ENCODE measurements at regions not wholly inside any gene's neighbourhood (a gene's known extent, or its start where the extent isn't known, plus 50 kb on each side); places are given as distances from the start of the nearest gene placed in this dataset.

GRCh38 chr15:93341164-93341563 lies 252.2 kb upstream of the RGMA start:
- Histone ChIP-seq H2BK120ac (ENCODE audit: low read depth, low read length) (no peak overlapping the region), H3K4me3 (ENCODE audit: insufficient read depth, low read depth, low read length) (no peak overlapping the region), H4K5ac (ENCODE audit: low read depth, low read length) (no peak overlapping the region), H2AK5ac (ENCODE audit: low read depth, low read length) (no peak overlapping the region), H3K4ac (ENCODE audit: low read depth, low read length) (no peak overlapping the region), H3K18ac (ENCODE audit: low read depth, low read length) (no peak overlapping the region), H2AFZ (replicated peaks; ENCODE audit: low read length, poor library complexity) (no peak overlapping the region), H2AK9ac (replicated peaks; ENCODE audit: low read depth, low read length, poor library complexity) (no peak overlapping the region), H3K9ac (ENCODE audit: low read depth, low read length) (no peak overlapping the region), H3K9me3 (ENCODE audit: control insufficient read depth, insufficient read depth, low read length) (peaks cover 17% of the 10 kb centered on the region), H3K27me3 (ENCODE audit: control insufficient read depth, insufficient read depth, low read length) (no peaks in the 10 kb centered on the region), H4K8ac (ENCODE audit: low read depth in 2 of 2, low read length in 2 of 2) (no peak overlapping the region), H3K36me3 (ENCODE audit: control insufficient read depth, insufficient read depth, low read length) (no peaks in the 10 kb centered on the region), H3K79me1 (ENCODE audit: low read depth in 1 of 2, low read length in 2 of 2) (no peaks in the 10 kb centered on the region), H3K9me1 (ENCODE audit: insufficient read depth, low read length) (no peaks in the 10 kb centered on the region), H3K23ac (ENCODE audit: low read depth, low read length) (no peak overlapping the region), H4K20me1 (ENCODE audit: insufficient read depth, low read length) (no peaks in the 10 kb centered on the region), H3K27ac (ENCODE audit: insufficient read depth, low read length) (no peak overlapping the region), H3K4me1 (ENCODE audit: control insufficient read depth, insufficient read depth, low read length) (no peaks in the 10 kb centered on the region), H3K56ac (ENCODE audit: extremely low read depth, insufficient read depth, low read length) (no peak overlapping the region), H2BK5ac (ENCODE audit: low read depth, low read length, poor library complexity, severe bottlenecking) (no peak overlapping the region), H4K91ac (ENCODE audit: insufficient read depth, low read depth, low read length) (no peak overlapping the region), H2BK20ac (ENCODE audit: low read depth, low read length) (no peak overlapping the region), H3K4me2 (ENCODE audit: low read depth, low read length) (no peak overlapping the region), H2BK15ac (ENCODE audit: low read depth, low read length) (no peak overlapping the region), H3K14ac (replicated peaks; ENCODE audit: low read depth, low read length) (no peak overlapping the region)
- no CpG with 5 or more reads among the region's 4 CpGs for WGBS, 2 experiments (ENCODE audit: extremely low coverage in 2 of 2, insufficient read length in 1 of 2)
- TF ChIP-seq BHLHE40 (IDR thresholded peaks at IDR 0.05; ENCODE audit: low read depth, low read length) (no peak), RCOR1 (IDR thresholded peaks at IDR 0.05; ENCODE audit: insufficient replicate concordance, low read length) (no peak), MAFK (IDR thresholded peaks at IDR 0.05; ENCODE audit: low read depth, low read length) (no peak), USF2 (IDR thresholded peaks at IDR 0.05; ENCODE audit: low read depth, low read length) (no peak), NFE2L2 (IDR thresholded peaks at IDR 0.05; ENCODE audit: low read depth, low read length) (no peak), ELK1 (IDR thresholded peaks at IDR 0.05; ENCODE audit: borderline replicate concordance, low read depth, low read length) (no peak), SMC3 (IDR thresholded peaks at IDR 0.05; ENCODE audit: low read depth, low read length) (no peak), RFX5 (IDR thresholded peaks at IDR 0.05; ENCODE audit: low read depth, low read length) (no peak), CEBPB (IDR thresholded peaks at IDR 0.05; ENCODE audit: low read depth, low read length) (no peak), RAD21 (IDR thresholded peaks at IDR 0.05; ENCODE audit: low read length) (no peak), CTCF (conservative IDR thresholded peaks at IDR 0.05; ENCODE audit: low read depth, low read length) (no peak), FOS (IDR thresholded peaks at IDR 0.05; ENCODE audit: low read depth, low read length) (no peak)
- ChIA-PET POLR2A (ENCODE audit: unreplicated experiment) (no interaction called here), CTCF (no interaction called here)
- no peak for ATAC-seq (ENCODE audit: low read depth)
- no TSS peak for BruUV-seq (replicated peaks)
- dilution Hi-C loops (cut with HindIII; ENCODE audit: low sequenced_read_pairs, unreplicated experiment), result no loop called here
- DNase-seq, result no peak
- in situ Hi-C loops (cut with MboI; ENCODE audit: low sequenced_read_pairs), result no loop called here
- intact Hi-C loops (cut with micrococcal nuclease), result no loop called here
